Glomerular endothelial cell (primary cell): ENCODE measurements at regions not wholly inside any gene's neighbourhood (a gene's known extent, or its start where the extent isn't known, plus 50 kb on each side); places are given as distances from the start of the nearest gene placed in this dataset.
"Not testable (repeated sequence)": the region's sequence is repeated elsewhere in the genome, so short reads cannot be mapped to it uniquely, and the experiment has no call there.

Experiments used
- DNase-seq: peaks from one replicate; pipeline ENCODE4 v3.0.0-alpha.2; 2011; ENCODE audit warnings: low read depth, low spot score; ENCODE audit errors: extremely low read depth

DNA sequence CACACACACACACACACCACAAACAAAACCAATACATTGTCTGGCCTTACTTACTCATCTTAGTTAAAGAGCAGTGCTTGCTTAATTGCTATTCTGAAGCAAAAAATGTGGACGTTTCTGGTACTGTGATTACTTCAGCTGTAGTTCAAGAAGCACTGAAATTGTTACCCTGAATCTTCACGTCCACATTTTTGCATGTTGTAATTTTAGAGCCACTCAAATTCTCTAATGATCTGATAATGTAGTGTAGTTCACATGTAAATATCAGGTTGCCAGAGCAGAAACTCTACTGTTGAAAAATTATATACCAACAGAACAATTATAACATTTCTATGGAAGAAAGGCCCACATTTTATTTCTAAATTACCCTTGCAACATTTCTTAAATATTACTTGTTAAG lies 1451.1 kb downstream of the GATA3 start:
- no peak for DNase-seq

DNA sequence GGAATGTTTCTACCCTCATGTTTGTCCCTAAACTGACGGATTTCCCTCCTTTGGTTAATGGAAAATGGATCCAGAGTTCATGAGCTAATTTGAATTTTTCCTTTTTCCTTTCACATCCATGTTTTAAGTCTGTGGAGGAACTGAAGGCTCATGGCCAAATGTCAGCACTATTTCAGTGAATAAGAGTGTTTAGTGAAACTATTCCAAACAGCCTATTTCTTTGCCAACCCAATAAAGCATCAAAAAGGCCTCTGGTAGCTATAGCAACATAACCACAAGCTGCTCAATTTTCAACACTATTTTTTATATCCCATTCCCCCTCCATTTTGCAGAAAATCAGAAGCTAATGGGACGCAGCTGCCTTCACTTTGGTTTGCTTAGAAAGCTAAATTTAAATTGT lies 1454.1 kb downstream of the GATA3 start:
- DNase-seq = no peak

- no peak for DNase-seq
Measured at GRCh38 chr10:9510626-9511025, 1456.1 kb downstream of the GATA3 start.

GRCh38 chr10:9515922-9516321 lies 1461.4 kb downstream of the GATA3 start:
- DNase-seq = no peak

DNA sequence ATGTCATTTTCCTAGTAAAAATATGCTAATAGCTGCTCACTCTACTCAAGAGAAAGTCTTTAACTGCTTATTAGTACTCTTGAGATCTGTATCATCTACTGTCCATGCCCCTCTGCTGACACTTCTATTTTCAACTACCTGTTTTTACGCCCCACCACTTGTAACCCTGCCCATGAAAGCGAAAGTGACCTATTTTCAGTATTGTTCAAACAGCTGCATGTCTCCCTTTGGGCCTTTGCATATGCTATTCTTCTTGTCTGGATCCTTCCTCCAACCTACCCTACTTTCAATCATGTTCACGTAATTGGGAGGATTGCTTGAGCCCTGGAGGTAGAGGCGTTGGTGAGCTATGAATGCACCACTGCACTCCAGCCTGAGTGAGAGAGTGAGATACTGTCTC lies 1481.3 kb downstream of the GATA3 start:
- no peak for DNase-seq

GRCh38 chr10:9545073-9545472 lies 1472.6 kb upstream of the CELF2 start:
- DNase-seq = no peak

DNA sequence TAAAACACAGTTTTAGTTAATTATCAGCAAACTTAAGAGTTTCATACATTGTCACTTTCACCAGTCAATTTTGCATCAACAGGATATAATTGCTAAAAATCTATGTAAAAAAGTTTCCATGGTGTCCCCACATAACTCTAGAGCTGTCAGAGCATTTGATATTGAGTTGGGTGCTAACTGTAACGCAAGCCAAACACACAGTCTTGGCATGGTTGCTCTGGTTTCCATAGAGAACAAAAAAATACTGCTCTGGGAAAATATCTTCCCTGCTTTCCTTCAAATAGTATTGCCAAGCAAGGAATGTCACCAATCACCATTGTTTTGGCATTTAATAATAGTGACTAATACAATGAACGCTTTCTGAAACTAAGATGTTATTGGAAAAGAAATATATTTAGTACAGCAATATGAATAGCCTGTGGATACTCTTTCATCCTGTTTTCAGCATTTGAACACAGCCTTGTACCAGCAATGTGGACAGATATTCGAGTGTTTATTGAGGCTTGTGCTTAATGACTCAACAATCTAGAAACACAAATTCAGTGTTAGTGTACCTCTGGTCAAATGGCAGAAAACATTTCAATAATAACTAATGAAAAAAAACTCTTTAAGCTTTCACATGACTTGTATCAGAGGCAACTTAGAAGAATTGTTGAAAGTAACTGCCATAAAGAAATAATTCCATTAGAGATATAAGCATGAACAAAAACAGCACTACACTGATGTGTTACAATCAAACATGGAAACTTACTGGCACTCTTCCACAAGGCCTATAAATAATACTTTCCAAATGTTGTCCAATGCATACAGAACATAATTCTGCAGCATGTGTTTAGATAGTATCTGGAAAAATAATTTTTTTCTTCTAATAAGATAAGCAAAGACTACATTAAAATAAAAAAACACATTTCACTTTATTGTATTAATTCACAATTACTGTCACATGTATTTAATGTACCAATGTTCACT lies 1469.5 kb upstream of the CELF2 start:
- DNase-seq = no peak

GRCh38 chr10:9550810-9551209 lies 1466.9 kb upstream of the CELF2 start:
- DNase-seq = no peak

GRCh38 chr10:9554321-9554720 lies 1463.4 kb upstream of the CELF2 start:
- no peak for DNase-seq

DNA sequence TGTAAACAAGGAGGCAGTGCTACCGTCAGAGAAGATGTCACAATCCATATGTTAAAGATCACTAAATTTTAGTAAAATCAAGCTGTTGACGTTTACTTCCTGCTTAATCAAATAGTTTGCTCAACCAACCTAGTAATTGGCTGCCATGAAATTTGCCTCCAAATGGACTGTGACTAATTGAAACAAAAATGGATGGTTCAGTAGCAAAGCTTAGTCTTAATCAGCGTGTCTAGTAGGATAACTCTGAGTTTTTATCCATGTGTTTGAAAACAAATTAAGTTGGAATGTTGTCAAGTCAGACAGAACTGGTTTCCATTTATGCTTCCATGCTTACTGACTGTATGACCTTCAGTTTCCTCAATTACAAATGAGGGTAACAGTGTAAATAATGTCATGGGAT lies 1456.7 kb upstream of the CELF2 start:
- no peak for DNase-seq

- no peak for DNase-seq
Measured at GRCh38 chr10:9561821-9562505, 1455.7 kb upstream of the CELF2 start.

DNA sequence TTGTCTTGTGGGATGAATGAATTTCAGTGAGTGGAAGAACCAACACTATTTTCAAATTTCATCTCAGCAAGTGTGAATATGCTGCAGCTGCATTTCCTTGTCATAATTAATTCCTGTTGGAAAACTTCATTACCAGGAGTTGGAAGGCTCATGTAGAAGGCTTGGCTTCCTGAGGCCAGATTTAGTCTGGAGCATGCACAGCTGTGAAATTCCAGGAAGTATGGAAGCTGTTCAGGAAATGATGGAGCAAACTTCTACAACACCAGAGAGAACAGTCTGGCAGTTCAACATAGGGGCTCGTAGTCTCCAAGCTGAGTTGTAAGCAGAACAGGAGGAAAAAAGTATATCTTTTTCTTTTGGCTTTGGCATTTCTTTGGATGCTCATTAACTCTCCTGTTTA lies 1439.9 kb upstream of the CELF2 start:
- DNase-seq = no peak

DNA sequence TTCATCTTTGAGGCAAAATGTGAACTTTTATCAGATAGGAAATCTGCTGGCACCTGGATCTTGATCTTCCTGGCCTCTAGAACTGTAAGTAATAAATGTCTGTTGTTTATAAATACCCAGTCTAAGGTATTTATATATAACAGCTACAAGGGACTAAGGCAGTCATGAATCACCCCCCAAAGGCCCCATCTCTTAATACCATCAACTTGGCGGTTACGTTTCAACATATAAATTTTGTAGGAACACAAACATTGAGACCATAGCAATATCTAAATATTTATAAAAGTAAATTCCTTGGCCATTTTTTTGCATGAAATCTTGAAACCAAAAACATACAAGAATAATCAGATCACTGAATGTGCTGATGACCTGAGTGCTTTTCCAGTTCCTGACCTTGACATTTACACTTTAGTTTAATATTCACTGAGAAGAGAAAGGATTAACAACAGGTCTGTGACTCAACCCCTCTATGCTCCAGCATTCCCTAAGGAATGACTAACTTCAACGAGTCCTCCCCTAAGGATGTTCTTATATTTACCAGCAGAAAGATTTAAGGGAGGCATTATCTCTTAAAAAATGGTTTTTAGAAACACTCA lies 1438.5 kb upstream of the CELF2 start:
- DNase-seq = no peak

- not testable (repeated sequence) for DNase-seq
Measured at GRCh38 chr10:9582803-9583202, 1434.9 kb upstream of the CELF2 start.

DNA sequence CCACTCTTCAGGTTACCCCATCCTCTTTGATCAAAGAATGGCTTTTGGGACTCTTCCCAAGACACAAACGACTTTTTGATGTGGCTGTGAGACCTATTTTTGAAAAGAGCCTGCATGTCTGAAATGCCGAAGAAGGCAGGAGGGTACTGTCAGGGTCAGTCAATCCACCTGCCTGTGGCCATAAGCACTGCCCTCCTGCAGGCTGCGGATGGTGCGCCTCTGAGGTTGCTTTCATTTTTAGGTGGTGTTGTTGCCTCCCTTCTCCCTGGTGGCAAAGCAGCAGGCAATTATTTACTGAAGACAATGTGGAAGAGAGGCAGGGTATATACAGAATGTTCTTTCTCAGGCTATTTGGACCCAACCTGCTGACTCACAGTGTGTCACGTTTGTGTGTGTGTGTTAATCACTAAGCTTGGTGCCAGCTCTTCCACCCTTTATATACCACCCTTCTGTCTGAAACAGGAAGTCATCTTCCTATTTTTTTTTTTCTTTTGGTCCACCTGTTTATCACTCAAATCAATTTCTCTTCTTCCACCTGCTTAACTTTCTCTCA lies 1421.2 kb upstream of the CELF2 start:
- DNase-seq = no peak

- no peak for DNase-seq
Measured at GRCh38 chr10:9602998-9603397, 1414.7 kb upstream of the CELF2 start.

DNA sequence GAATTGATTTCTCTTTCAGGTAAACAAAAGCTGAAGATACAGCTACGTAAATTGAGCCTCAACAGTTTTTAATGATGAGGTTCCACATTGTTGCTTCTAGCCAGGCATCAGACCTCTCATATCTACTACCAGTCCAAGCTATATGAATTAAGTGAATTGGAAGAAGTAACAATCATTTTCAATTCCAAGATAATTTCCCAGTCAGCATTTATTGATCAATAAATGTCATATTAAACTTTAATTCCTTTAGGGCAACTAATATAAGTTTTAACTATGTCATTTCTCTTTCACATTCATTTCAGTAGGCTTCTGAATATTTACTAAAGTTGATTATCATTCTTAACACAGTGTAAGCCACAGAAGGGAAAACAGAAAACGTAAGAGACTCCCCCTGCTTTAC lies 1413.7 kb upstream of the CELF2 start:
- DNase-seq = no peak

DNA sequence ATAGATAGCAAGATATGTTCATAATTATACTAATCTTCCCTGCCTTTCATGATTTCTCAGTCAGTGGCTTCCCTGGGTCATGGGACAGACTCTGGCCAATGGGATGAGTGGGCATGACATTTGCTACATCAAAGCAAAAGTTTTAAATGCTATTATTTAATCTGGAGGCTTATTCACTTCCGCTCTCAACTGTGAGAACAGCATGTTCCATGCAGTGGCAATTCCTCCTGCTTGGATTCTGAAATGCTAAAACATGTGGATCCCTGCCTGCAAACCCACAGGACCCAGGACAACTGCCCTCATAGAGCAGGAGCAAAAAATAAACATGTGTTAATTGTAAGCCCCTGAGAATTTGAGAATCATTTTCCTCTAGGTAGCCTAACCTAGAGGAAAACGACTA lies 1412.4 kb upstream of the CELF2 start:
- no peak for DNase-seq

DNA sequence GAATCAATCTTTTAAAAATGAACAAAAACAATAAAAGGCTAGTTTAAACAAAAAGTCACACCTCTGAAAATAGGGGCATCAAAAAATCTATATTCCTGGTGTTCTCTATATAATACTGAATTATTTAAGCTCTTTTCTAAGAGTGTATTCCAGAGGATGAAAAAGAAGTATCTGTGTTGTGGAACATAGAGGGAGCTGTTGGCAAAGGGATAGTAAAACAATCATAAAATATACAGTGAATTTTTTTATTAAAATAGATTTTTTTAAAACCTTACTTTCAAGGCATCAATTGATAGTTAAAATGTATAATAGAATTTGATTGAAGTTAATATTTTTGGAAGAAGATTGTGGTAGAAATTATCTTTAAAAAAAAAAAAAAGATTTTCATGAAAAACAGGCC lies 1409.1 kb upstream of the CELF2 start:
- DNase-seq = no peak

DNA sequence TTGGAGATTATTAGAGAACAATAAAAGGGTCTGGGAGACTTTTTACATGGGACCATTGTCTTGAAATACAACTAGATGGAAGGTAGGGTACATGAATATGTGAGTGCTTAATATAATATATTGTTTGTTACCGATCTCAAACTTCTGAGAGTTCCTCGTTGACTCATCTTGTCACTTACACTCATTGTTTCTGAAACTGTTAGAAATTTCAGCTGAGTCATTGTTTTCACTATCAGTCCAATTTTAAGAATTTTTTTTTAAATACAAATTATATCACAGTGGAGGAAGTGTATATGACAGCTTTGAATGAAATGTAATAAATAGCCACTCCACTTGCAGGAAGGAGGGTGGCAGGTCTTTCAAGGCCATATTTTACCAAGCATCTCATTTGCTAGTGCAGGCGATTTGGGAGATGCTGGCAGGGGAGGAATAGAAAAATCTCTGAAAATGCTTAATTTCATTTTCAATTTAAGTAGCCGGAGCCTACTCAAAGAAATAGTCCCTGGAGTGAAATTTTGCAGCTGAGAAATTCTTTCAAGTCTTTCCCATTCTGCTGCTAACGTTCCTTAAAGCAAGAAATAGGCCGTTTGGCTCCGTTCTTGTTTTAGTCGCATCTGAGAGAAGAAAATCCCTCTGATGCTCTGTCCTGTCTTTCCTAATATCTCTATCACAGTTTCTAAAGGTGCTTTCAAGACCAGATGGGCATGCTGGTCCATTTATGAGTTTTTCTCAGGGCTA lies 1404.2 kb upstream of the CELF2 start:
- no peak for DNase-seq

- DNase-seq = no peak
Measured at GRCh38 chr10:9615189-9615588, 1402.5 kb upstream of the CELF2 start.
